ENCODE measurements at regions not wholly inside any gene's neighbourhood (a gene's known extent, or its start where the extent isn't known, plus 50 kb on each side); places are given as distances from the start of the nearest gene placed in this dataset.
"Not testable (repeated sequence)": the region's sequence is repeated elsewhere in the genome, so short reads cannot be mapped to it uniquely, and the experiment has no call there.

DNA sequence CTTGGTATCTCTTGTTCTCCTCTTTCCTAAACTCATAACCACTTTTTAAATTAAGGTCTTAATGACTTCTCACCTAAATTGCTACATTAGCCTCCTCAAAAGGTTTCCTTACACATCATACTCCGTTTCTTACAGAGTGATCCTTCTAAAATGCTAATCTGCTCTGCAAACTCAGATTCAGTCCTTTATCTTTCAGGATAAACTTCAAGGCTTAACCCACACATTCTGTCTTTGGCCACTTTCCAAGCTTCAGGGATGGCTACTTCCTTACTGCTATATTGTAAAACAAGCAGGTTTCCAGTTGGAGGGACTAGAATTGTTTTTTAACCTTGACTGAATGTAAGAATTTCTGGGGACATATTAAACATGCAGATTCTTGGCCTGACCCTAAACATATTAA lies 105.5 kb upstream of the CHD1 start:
- DNase-seq, result no peak

DNA sequence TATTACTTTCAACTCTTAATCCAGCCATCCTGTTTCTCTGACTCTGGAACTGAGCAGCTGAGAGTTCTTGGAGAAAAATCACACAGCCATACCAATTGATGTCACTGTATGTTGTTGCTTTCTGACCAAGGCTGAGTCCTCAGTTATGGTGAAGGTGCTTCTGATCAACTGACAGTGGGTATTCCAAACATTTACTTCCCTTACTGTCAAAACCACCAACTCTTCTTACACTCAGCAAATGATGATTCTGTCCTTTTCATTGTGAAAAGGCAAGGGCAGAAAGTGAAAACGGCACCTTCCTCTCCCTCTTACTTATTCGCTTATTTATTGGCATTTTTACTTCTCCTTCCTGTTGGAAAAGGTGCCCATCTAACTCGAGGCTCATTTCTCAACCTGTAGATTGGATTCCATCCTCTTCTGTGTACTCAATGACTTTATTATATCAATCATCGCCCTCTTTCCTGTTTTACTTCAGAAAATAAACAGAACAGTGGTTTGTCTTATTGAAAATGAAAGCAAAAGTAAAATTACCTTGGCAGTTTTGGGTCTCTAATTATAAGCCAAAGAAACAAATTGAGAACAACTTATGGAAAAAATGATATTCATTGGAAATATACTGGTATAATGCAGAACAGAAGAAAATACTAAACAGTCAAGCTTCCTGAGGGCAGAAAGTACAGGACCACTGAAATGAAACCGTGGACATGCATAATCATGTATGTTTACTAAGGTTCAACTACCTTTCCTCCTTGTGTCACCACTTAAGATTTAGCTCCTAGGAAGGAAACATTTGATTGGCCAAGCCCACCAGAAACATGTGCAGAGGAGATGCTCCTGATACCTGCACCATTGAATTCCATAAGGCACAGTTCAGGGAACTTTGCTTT lies 104.5 kb upstream of the CHD1 start:
- DNase-seq, result no peak

- DNase-seq, result peak; percentile 41
Measured at GRCh38 chr5:99032234-99033013, 103.6 kb upstream of the CHD1 start.

GRCh38 chr5:99030906-99031440 lies 102.2 kb upstream of the CHD1 start:
- no peak for DNase-seq

DNA sequence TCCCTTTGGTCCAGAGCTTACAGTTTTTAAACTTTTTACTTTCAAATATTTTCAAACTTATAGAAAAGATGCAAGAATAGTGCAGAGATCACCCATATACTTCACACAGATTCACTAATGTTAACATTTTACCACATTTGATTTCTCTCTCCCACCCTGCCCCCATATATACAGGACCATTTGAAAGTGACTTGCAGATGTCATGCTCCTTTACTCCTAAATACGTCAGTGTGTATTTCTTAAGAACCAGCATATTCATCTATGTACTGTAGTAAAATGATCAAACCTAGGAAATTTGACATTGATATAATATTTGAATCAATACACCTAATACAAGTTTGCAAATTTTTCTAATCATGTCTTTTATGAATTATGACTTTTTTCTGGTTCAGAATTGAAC lies 100.4 kb upstream of the CHD1 start:
- no peak for DNase-seq

DNA sequence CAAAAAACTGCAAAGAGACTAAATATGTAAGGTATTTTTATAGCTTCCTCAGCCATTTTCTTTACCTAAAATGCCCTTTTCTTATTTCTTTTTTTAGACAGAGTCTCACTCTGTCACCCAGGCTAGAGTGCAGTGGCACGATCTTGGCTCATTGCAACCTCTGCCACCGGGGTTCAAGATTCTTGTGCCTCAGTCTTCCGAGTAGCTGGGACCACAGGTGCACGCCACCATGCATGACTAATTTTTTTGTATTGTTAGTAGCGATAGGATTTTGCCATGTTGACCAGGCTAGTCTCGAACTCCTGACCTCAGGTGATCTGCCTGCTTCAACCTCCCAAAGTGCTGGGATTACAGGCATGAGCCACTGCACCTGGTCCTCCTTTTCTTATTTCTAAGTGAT lies 99.4 kb upstream of the CHD1 start:
- DNase-seq, result not testable (repeated sequence)

DNA sequence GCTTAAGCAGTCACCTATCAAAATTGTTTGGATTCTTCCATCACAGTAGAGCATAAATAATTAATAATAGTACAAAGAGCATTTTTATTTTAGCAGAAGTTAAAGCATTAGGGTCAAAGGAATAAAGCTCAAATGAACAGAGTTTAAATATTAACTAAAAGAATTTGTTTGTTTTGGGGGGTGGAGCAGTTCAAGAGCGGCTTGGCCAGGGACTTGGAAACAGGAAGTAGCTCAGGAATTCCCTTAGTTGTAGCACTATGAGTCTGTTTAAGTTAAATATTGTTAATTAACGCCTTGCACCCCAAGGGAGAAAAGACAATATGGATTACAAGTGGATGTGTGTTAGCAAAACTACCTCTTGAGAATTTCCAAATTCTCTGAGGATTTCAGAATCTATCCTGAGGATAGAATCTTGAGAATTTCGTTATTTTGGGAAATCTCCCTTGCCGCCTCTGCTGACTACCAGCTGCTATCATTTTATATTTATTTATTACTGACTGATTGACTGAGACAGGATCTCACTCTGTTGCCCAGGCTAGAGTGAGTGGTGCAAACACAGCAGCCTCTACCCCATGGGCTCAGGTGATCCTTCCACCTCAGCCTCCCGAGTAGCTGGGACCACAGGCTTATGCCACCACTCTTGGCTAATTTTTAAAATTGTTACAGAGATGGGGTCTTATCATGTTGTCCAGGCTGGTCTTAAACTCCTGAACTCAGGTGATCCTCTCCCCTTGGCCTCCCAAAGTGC lies 96.7 kb upstream of the CHD1 start:
- DNase-seq, result no peak

GRCh38 chr5:99023330-99023729 lies 94.5 kb upstream of the CHD1 start:
- no peak for DNase-seq

DNA sequence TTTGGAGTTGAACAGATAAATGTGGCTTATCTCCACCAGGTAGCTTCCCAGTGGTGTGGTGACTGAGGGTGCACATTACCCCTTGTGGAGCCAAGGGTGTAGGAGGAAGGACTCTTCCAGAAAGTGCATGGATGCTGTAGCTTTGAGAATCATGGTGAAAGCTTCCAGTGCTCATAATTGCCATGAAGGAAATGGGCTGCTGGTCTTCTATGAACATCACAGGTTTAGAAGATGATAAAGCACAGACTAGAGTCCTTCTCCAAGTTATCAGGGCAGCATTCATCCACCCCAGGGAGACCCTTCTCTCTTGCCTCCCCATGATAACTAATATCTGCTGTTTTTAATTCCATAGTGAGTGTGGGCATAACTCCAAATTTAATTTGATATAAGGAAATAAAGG lies 93.4 kb upstream of the CHD1 start:
- no peak for DNase-seq

DNA sequence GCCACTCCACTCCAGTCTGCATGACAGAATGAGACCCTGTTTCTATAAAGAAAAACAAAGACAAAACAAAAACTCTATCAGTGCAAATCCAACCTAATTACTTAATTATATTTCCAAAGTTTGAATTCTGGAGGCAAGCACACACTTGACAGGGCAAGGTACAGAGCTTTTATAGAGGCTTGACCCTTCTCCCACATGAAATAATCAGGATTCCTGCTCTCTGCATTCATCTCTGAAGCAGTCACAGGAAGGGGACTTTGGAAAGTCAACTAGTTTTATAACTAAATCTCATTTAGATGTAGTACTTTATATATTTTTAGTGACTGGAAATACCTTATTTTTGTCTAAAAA lies 91.9 kb upstream of the CHD1 start:
- DNase-seq, result no peak

GRCh38 chr5:99019812-99020697 lies 91.2 kb upstream of the CHD1 start:
- no peak for DNase-seq

GRCh38 chr5:99019254-99019653 lies 90.4 kb upstream of the CHD1 start:
- DNase-seq, result no peak

GRCh38 chr5:99010294-99010693 lies 81.5 kb upstream of the CHD1 start:
- DNase-seq, result no peak

DNA sequence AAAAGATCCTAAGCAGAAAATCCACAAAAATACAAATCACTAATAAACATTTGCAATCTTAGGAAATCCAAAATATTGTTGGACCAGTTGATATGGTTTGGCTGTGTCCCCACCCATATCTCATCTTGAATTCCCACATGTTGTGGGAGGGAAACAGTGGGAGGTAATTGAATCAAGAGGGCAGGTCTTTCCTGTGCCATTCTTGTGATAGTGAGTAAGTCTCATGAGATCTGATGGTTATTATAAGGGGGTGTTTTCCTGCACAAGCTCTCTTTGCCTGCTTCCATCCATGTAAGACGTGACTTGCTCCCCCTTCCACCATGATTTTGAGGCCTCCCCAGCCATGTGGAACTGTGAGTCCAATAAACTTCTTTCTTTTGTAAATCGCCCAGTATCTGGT lies 79.2 kb upstream of the CHD1 start:
- not testable (repeated sequence) for DNase-seq

- DNase-seq, result no peak
Measured at GRCh38 chr5:99005506-99005905, 76.7 kb upstream of the CHD1 start.

DNA sequence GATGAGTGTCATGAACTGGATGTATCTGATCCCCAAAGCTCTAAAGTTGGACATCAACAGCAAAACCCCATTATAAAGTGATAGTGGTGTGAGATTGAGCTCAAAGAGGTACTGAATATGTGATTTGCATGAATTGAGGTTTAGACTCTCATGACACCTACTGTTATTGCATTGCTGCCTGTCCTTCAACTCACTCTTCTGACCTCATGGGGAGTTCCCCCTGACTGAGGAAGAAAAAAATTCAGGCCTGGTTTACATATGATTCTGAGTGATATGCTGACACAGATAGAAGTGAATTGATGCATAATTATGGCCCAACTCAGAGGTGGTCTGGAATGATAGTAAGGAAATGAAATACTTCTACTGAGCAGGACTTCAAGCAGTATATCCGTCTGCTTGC lies 76.2 kb upstream of the CHD1 start:
- peak; percentile 38 for DNase-seq

DNA sequence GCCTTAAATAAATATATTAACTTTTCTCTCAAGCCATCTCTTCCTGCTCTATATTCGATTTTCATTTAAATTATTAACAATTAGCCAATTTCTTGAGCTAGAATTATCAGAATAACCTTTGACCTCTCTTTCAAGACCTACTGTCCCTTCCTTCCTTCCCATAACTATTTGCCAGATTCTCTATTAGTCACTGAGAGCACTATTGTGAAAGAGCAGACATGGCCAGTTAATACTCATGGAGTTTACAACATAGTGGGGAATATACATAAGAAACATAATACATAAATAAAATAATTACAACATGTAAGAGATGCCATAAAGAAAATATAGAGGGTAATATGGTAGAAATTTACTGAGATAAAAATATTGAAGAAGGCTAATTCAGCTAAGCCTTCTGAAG lies 72.1 kb upstream of the CHD1 start:
- no peak for DNase-seq

GRCh38 chr5:99000221-99000620 lies 71.4 kb upstream of the CHD1 start:
- no peak for DNase-seq

- DNase-seq, result no peak
Measured at GRCh38 chr5:98999631-99000030, 70.8 kb upstream of the CHD1 start.

DNA sequence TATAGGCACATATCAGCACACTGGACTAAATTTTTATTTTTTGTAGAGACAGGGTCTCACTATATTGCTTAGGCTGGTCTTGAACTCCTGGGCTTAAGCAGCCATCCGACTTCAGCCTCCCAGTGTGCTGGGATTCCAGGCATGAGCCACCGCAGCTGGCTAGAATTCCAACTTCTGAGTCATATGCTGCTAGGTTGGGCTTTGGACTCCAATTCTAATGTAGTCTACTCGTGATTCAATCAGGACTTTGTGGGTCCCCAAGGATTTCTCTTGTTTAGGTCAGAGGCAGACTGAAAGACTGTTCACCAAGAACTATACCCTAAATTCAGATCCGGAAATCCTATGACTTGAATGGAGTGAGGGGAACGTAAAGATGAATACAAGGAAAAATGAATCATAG lies 68.2 kb upstream of the CHD1 start:
- DNase-seq, result no peak

DNA sequence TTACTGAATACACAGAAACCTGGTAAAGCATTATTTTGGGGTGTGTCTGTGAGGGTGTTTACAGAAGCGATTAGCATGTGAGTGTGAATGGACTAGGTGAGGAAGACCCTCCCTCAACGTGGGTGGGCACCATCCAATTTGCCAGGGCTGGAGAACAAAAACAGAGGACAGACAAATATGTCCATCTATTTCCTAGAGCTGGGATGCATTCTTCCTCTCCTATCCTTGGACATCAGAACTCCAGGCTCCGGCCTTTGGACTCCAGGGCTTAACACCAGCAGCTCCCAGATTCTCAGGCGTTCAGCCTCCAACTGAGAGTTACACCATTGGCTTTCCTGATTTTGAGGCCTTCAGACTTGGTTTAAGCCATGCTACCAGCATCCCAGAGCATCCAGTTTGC lies 65.8 kb upstream of the CHD1 start:
- no peak for DNase-seq

DNA sequence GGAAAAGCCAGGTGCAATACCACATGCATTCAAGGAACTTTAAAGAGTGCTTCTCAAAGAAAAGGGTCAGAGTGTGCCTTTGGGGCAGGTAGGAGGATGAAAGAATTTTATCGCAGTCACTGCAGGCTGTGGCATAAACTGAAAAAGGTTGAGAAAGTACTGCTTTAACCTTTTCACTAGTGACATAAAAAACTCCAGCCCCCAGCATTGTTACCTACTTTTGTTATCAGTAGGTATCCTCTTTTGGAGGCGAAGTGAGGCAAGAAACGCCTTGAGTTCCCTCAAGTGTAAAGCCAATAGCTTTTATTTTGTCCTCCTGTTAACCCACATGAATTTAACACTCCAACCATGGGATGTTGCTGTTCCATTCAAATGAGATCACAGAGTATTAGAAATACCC lies 64.7 kb upstream of the CHD1 start:
- DNase-seq, result no peak

Measured in CD4-positive, alpha-beta T cell treated with Interferon gamma for 1 hour (primary cell).